Spinal cord (tissue), 9 donors: ENCODE measurements at regions not wholly inside any gene's neighbourhood (a gene's known extent, or its start where the extent isn't known, plus 50 kb on each side); places are given as distances from the start of the nearest gene placed in this dataset.

Experiments used
- DNase-seq, 6 donors: peaks; one replicate each; pipeline versions ENCODE4 v3.0.0 to v3.0.0-alpha.2; 2013 to 2015; ENCODE audit warnings: low spot score in 6 of 6, low read depth in 4 of 6
- H3K27ac ChIP-seq: one replicate; pipeline ENCODE4 v1.5.1; 2013; ENCODE audit warnings: low read depth, low read length, control low read depth
- H3K27me3 ChIP-seq: one replicate; pipeline ENCODE4 v1.6.1; 2013; ENCODE audit warnings: low read length; ENCODE audit not compliant: control insufficient read depth, insufficient read depth
- H3K36me3 ChIP-seq: one replicate; pipeline ENCODE4 v1.6.1; 2013; ENCODE audit warnings: low read length; ENCODE audit not compliant: control insufficient read depth, insufficient read depth
- H3K4me1 ChIP-seq: one replicate; pipeline ENCODE4 v1.6.1; 2013; ENCODE audit warnings: low read length; ENCODE audit not compliant: control insufficient read depth, insufficient read depth
- H3K4me3 ChIP-seq: one replicate; pipeline ENCODE4 v1.5.1; 2013; ENCODE audit warnings: low read depth, low read length, control low read depth
- H3K9me3 ChIP-seq: one replicate; pipeline ENCODE4 v1.6.1; 2013; ENCODE audit warnings: low read length; ENCODE audit not compliant: control insufficient read depth, insufficient read depth
- WGBS: methylation state at CpG from one replicate; pipeline ENCODE4 v1.1.5; 2013; ENCODE audit warnings: missing lambda C conversion rate; ENCODE audit not compliant: insufficient coverage; 5-methylcytosine and 5-hydroxymethylcytosine counted together
- donor health status: healthy.

DNA sequence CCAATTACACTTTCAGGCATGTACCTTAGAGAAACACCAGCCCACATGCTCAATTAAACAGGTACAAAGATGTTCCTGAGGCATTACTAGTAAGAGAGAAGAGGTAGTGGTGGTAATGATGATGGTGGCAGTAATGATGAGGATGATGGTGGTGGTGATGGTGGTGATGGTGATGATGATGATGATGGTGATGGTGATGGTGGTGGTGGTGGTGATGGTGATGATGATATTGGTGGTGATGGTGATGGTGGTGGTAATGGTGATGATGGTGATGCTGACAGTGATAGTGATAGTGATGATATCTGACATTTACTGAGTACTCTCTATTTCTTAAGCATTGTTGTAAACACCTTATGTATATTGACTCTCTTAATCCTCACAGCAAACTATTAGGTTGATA lies 318.4 kb downstream of the NSG2 start:
- Histone ChIP-seq H3K36me3 (no peaks in the 10 kb centered on the region), H3K9me3 (no peaks in the 10 kb centered on the region), H3K4me1 (no peaks in the 10 kb centered on the region), H3K4me3 (no peak overlapping the region), H3K27me3 (no peaks in the 10 kb centered on the region), H3K27ac (no peak overlapping the region)
- DNase-seq, result no peak

DNA sequence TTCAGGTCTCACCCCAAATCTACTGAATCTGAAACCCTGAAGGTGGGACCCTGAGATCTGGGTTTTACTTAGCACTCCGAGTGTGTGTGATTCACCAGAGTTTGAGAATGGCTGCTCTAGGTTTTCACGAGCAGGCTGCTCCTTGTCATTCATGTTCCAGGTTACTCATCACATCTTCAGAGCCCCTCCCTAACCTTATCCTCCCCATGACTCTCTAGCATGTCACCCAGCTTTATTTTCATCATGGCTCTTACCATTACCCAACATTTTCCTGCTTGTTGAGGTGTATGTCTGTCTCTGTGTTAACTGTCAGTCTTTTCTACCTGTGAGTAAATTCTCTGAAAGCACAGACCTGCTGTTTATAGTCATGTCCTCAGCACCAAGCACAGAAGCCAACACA lies 319.2 kb downstream of the NSG2 start:
- Histone ChIP-seq H3K27me3 (no peaks in the 10 kb centered on the region), H3K27ac (no peak overlapping the region), H3K4me1 (no peaks in the 10 kb centered on the region), H3K4me3 (no peak overlapping the region), H3K36me3 (no peaks in the 10 kb centered on the region), H3K9me3 (no peaks in the 10 kb centered on the region)
- 100% methylated on average over 2 of the region's 2 CpGs for WGBS
- DNase-seq, result no peak

DNA sequence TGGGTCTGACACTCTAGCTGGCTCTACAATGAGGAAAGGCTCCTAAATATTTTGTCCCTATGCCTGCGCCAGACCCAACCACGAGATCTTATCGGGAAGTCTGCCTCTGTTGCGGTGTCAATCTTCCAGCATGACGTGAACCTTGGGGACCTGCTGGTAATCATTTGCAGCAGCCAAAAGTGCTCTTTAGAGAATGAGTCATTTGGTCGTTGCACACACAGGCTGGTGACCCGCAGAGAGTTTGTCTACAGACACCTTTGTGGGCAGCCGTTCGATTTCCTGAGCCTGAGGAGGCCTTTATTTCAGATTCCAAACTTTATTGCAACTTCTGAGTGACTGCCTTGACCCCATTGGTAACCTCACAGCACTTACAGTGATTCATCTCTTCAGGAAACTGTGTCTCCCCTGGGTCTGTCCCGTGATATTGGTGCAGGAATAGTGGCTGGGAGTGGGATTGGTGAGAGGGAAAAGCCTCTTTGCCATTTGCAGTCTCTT lies 326.1 kb downstream of the NSG2 start:
- H3K27me3 ChIP-seq, result no peaks in the 10 kb centered on the region
- no peaks in the 10 kb centered on the region for H3K4me1 ChIP-seq
- no peak overlapping the region for H3K27ac ChIP-seq
- no peak for DNase-seq
- H3K4me3 ChIP-seq, result no peak overlapping the region
- 57% methylated on average over 10 of the region's 10 CpGs for WGBS
- H3K9me3 ChIP-seq, result no peaks in the 10 kb centered on the region
- no peaks in the 10 kb centered on the region for H3K36me3 ChIP-seq

GRCh38 chr5:174374206-174374605 lies 328.7 kb downstream of the NSG2 start:
- 96% methylated on average over 8 of the region's 8 CpGs for WGBS
- Histone ChIP-seq H3K9me3 (no peaks in the 10 kb centered on the region), H3K36me3 (no peaks in the 10 kb centered on the region), H3K4me3 (no peak overlapping the region), H3K27me3 (no peaks in the 10 kb centered on the region), H3K27ac (no peak overlapping the region), H3K4me1 (no peaks in the 10 kb centered on the region)
- peak in 1 of 6 donors; percentile 24 for DNase-seq

- 92% methylated on average over 2 of the region's 4 CpGs for WGBS
- no peaks in the 10 kb centered on the region for H3K36me3 ChIP-seq
- no peak overlapping the region for H3K4me3 ChIP-seq
- H3K4me1 ChIP-seq, result no peaks in the 10 kb centered on the region
- DNase-seq, result no peak
- no peak overlapping the region for H3K27ac ChIP-seq
- no peaks in the 10 kb centered on the region for H3K27me3 ChIP-seq
- no peaks in the 10 kb centered on the region for H3K9me3 ChIP-seq
Measured at GRCh38 chr5:174376056-174376455, 330.6 kb downstream of the NSG2 start.

DNA sequence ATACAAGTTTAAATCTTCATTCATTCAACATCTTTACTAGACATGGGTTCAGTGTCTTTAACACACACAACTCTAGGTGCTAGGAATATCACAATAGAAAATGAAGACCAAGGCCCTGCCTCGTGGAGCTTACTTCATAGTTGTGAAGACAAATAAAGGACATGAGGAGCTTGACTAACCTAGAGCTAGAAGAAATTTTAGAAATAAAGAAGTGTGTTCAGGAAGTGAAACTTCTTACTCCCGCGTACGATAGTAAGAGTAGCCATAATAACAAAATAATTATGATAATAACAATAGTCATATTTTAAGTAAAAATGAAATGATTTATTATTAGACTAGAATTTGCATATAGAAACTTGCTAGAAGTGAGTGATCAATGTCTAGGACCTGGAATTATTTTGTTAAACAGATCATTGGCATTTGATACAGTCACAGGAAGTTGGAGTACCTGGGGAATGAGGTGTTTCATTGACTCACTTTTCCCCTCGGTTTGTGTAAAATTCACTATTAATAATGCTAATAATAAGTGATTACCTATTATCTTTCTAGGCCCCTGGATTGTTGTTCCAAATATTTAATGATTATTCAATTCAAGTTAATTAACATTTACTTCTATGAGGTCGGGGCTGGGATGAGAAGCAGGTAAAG lies 331.3 kb downstream of the NSG2 start:
- no CpG with 5 or more reads among the region's 6 CpGs for WGBS
- DNase-seq, result no peak
- no peaks in the 10 kb centered on the region for H3K9me3 ChIP-seq
- no peaks in the 10 kb centered on the region for H3K27me3 ChIP-seq
- no peak overlapping the region for H3K27ac ChIP-seq
- H3K36me3 ChIP-seq, result no peaks in the 10 kb centered on the region
- H3K4me3 ChIP-seq, result no peak overlapping the region
- no peaks in the 10 kb centered on the region for H3K4me1 ChIP-seq

DNA sequence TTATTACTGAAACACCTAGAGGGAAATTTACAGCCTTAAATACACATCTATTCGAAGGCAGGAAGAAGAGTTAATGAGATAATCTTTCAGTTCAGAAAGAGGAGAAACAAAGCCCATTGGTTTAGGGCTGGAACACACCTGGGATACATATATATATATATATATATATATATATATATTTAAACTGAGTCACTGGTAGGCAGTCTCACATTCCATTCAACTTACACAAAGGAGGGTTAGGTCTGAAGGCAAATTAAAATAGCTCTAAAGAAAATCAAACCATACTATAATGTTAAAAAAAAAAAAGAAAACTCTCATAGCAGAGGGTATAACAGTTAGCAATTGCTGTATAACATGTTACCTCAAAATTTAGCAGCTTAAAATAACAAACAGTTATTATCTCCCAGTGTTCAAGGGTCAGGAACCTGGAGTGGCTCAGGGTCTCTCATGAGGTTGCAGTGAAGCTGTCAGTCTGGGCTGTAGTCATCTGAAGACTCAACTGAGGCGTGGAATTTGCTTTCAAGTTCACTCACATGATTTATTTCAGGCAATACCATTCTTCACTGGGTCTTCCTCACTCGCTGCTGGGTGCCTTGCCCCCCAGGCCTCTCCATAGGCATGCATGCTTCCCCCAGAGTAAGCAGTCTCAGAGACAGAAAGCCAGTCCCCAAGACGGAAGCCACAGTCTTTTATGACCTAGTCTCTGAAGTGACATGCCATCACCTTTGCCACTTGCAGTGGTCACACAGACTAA lies 332.8 kb downstream of the NSG2 start:
- DNase-seq, result no peak
- no peaks in the 10 kb centered on the region for H3K9me3 ChIP-seq
- no peak overlapping the region for H3K27ac ChIP-seq
- no peaks in the 10 kb centered on the region for H3K36me3 ChIP-seq
- 83% methylated on average over 3 of the region's 4 CpGs for WGBS
- no peaks in the 10 kb centered on the region for H3K4me1 ChIP-seq
- no peak overlapping the region for H3K4me3 ChIP-seq
- H3K27me3 ChIP-seq, result no peaks in the 10 kb centered on the region

DNA sequence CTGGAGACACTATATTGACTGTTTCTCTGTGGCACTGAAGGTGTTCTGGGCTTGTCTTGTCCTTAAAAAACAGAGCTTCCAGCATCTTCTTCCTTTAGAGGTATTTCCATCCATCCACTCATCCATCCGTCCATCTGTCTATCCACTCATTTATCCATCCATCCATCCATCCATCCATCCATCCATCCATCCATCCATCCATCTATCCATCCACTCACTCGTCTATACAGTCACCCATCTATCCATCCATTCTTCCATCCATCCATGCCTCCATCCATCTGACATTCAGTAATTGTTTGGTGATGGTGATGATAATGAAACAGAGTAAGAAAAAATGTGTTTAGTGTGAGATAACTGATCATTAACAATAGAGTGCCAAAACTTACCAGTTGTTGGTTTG lies 334.8 kb downstream of the NSG2 start:
- 100% methylated on average over 1 of the region's 2 CpGs for WGBS
- Histone ChIP-seq H3K27me3 (no peaks in the 10 kb centered on the region), H3K4me1 (no peaks in the 10 kb centered on the region), H3K36me3 (no peaks in the 10 kb centered on the region), H3K9me3 (no peaks in the 10 kb centered on the region), H3K4me3 (no peak overlapping the region), H3K27ac (no peak overlapping the region)
- DNase-seq, result no peak

- Histone ChIP-seq H3K9me3 (no peaks in the 10 kb centered on the region), H3K36me3 (no peaks in the 10 kb centered on the region), H3K4me1 (no peaks in the 10 kb centered on the region), H3K27me3 (no peaks in the 10 kb centered on the region), H3K4me3 (no peak overlapping the region), H3K27ac (no peak overlapping the region)
- no peak for DNase-seq
- 67% methylated on average over 1 of the region's 4 CpGs for WGBS
Measured at GRCh38 chr5:174381241-174381640, 335.7 kb downstream of the NSG2 start.
